ENCODE measurements at regions not wholly inside any gene's neighbourhood (a gene's known extent, or its start where the extent isn't known, plus 50 kb on each side); places are given as distances from the start of the nearest gene placed in this dataset.

DNA sequence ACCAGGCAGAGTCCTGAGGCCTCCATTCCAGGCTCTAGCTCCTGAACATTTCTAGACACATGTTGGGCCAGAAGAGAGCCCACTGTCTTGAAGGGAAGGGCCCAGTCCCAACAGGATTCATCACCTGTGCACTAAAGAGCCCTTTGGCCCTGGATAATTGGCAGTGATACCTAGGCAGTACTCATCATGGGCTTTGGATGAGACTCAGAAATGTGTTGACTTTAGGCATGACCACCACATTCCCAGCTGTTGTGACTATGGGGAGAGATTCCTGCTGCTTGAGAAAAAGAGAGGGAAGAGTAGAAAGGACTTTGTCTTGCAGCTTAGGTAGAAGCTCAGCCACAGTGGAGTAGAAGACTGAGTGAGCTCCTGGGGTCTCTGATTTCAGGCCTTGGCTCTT is 138.4 kb upstream of the DAPK1 start:
- TF ChIP-seq, protein P1, sequence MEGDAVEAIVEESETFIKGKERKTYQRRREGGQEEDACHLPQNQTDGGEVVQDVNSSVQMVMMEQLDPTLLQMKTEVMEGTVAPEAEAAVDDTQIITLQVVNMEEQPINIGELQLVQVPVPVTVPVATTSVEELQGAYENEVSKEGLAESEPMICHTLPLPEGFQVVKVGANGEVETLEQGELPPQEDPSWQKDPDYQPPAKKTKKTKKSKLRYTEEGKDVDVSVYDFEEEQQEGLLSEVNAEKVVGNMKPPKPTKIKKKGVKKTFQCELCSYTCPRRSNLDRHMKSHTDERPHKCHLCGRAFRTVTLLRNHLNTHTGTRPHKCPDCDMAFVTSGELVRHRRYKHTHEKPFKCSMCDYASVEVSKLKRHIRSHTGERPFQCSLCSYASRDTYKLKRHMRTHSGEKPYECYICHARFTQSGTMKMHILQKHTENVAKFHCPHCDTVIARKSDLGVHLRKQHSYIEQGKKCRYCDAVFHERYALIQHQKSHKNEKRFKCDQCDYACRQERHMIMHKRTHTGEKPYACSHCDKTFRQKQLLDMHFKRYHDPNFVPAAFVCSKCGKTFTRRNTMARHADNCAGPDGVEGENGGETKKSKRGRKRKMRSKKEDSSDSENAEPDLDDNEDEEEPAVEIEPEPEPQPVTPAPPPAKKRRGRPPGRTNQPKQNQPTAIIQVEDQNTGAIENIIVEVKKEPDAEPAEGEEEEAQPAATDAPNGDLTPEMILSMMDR (IDR thresholded peaks at IDR 0.05) = no peak
- no peak for TF ChIP-seq POLR2A (IDR thresholded peaks at IDR 0.05)
